ENCODE measurements at regions not wholly inside any gene's neighbourhood (a gene's known extent, or its start where the extent isn't known, plus 50 kb on each side); places are given as distances from the start of the nearest gene placed in this dataset.
"Not testable (repeated sequence)": the region's sequence is repeated elsewhere in the genome, so short reads cannot be mapped to it uniquely, and the experiment has no call there.

- DNase-seq (ENCODE audit: insufficient read length, low spot score) (no peak), FAIRE-seq (peak; percentile 49)
Observed at GRCh38 chr20:1845163-1845523, 50.1 kb upstream of the SIRPA start.

GRCh38 chr20:1844325-1845162 is 50.7 kb upstream of the SIRPA start:
- FAIRE-seq (no peak), DNase-seq (ENCODE audit: insufficient read length, low spot score) (no peak)

- FAIRE-seq (no peak), DNase-seq (ENCODE audit: insufficient read length, low spot score) (no peak)
Observed at GRCh38 chr20:1842281-1842680, 52.9 kb upstream of the SIRPA start.

- FAIRE-seq (no peak), DNase-seq (ENCODE audit: insufficient read length, low spot score) (peak; percentile 31)
Observed at GRCh38 chr20:1841554-1842140, 53.6 kb upstream of the SIRPA start.

- FAIRE-seq (no peak), DNase-seq (ENCODE audit: insufficient read length, low spot score) (no peak)
Observed at GRCh38 chr20:1840817-1841553, 54.2 kb upstream of the SIRPA start.

- DNase-seq (ENCODE audit: insufficient read length, low spot score) = not testable (repeated sequence)
Observed at GRCh38 chr20:1839376-1840317, 55.6 kb upstream of the SIRPA start.

GRCh38 chr20:1838556-1839279 is 56.5 kb upstream of the SIRPA start:
- no peak for DNase-seq (ENCODE audit: insufficient read length, low spot score)

More at GRCh38 chr20:1839376-1840317, 55.6 kb upstream of the SIRPA start:
- not testable (repeated sequence) for FAIRE-seq

GRCh38 chr20:1835186-1836035 is 59.8 kb upstream of the SIRPA start:
- no peak for FAIRE-seq
- DNase-seq (ENCODE audit: insufficient read length, low spot score) = no peak

More at GRCh38 chr20:1838556-1839279, 56.5 kb upstream of the SIRPA start:
- no peak for FAIRE-seq

GRCh38 chr20:1833728-1834726 is 61.2 kb upstream of the SIRPA start:
- no peak for FAIRE-seq

GRCh38 chr20:1833216-1833615 is 62.0 kb upstream of the SIRPA start:
- no peak for FAIRE-seq
- no peak for DNase-seq (ENCODE audit: insufficient read length, low spot score)

More at GRCh38 chr20:1833728-1834726, 61.2 kb upstream of the SIRPA start:
- no peak for DNase-seq (ENCODE audit: insufficient read length, low spot score)

- DNase-seq (ENCODE audit: insufficient read length, low spot score) (no peak), FAIRE-seq (no peak)
Observed at GRCh38 chr20:1832634-1833033, 62.6 kb upstream of the SIRPA start.

GRCh38 chr20:1831606-1832005 is 63.6 kb upstream of the SIRPA start:
- no peak for DNase-seq (ENCODE audit: insufficient read length, low spot score)
- peak; percentile 71 for FAIRE-seq

- FAIRE-seq (no peak), DNase-seq (ENCODE audit: insufficient read length, low spot score) (no peak)
Observed at GRCh38 chr20:1831096-1831495, 64.1 kb upstream of the SIRPA start.

- DNase-seq (ENCODE audit: insufficient read length, low spot score) (peak; percentile 91), FAIRE-seq (peak; percentile 94)
Observed at GRCh38 chr20:1830240-1830639, 65.0 kb upstream of the SIRPA start.

- DNase-seq (ENCODE audit: insufficient read length, low spot score) = no peak
- no peak for FAIRE-seq
Observed at GRCh38 chr20:1829531-1829930, 65.7 kb upstream of the SIRPA start.

GRCh38 chr20:1828786-1829131 is 66.4 kb upstream of the SIRPA start:
- no peak for DNase-seq (ENCODE audit: insufficient read length, low spot score)
- no peak for FAIRE-seq

- FAIRE-seq (no peak), DNase-seq (ENCODE audit: insufficient read length, low spot score) (no peak)
Observed at GRCh38 chr20:1827974-1828785, 67.0 kb upstream of the SIRPA start.
